Lung (tissue), 11 donors: ENCODE measurements at regions not wholly inside any gene's neighbourhood (a gene's known extent, or its start where the extent isn't known, plus 50 kb on each side); places are given as distances from the start of the nearest gene placed in this dataset.

Source experiments
- ATAC-seq: fragments of 200-7000 bp; cut with Tn5 transposase; one replicate; pipeline ENCODE4 v1.9.1; 2020; ENCODE audit warnings: moderate number of reproducible peaks; ENCODE audit not compliant: insufficient read depth, low FRiP score
- DNase-seq, 3 donors: peaks; one replicate each; pipeline ENCODE4 v3.0.0-alpha.2; 2013 to 2017
- H3K27ac ChIP-seq, 2 donors: one replicate each; pipeline ENCODE4 v1.5.1; 2013; ENCODE audit warnings: mild to moderate bottlenecking in 2 of 2, moderate library complexity in 2 of 2, control low read depth in 1 of 2, inconsistent platforms in 1 of 2, low read depth in 1 of 2, low read length in 1 of 2
- H3K27me3 ChIP-seq, 3 donors: one replicate each; pipeline ENCODE4 v1.5.1; 2013; ENCODE audit warnings: low read length in 2 of 3; ENCODE audit not compliant: control insufficient read depth in 3 of 3, insufficient read depth in 3 of 3
- H3K36me3 ChIP-seq, 4 donors: one replicate each; pipeline ENCODE4 v1.5.1; 2013; ENCODE audit warnings: low read length in 4 of 4, mild to moderate bottlenecking in 1 of 4, moderate library complexity in 1 of 4; ENCODE audit not compliant: control insufficient read depth in 4 of 4, insufficient read depth in 4 of 4
- H3K4me1 ChIP-seq, 5 donors: one replicate each; pipeline ENCODE4 v1.5.1; 2013; ENCODE audit warnings: low read length in 5 of 5, mild to moderate bottlenecking in 2 of 5, moderate library complexity in 1 of 5; ENCODE audit not compliant: control insufficient read depth in 5 of 5, insufficient read depth in 5 of 5
- H3K4me3 ChIP-seq: one replicate; pipeline ENCODE4 v1.5.1; 2013; ENCODE audit warnings: mild to moderate bottlenecking, control low read depth, moderate library complexity
- H3K9ac ChIP-seq, 2 donors: one replicate each; pipeline ENCODE4 v1.5.1; 2013; ENCODE audit warnings: low read length in 2 of 2, control low read depth in 1 of 2; ENCODE audit not compliant: insufficient read depth in 1 of 2
- H3K9me3 ChIP-seq, 4 donors: one replicate each; pipeline ENCODE4 v1.5.1; 2013; ENCODE audit warnings: low read length in 3 of 4, mild to moderate bottlenecking in 1 of 4, moderate library complexity in 1 of 4; ENCODE audit not compliant: control insufficient read depth in 4 of 4, insufficient read depth in 3 of 4
- WGBS, 2 donors: extraction: QIAGEN DNeasy Blood & Tissue Kit; methylation state at CpG; one replicate each; pipeline ENCODE4 v1.1.7; 2013; 5-methylcytosine and 5-hydroxymethylcytosine counted together
- TF ChIP-seq, protein P1 (sequence below): IDR thresholded peaks from 2 replicates; pipeline ENCODE4 v1.5.1; 2012; ENCODE audit warnings: mild to moderate bottlenecking; ENCODE audit errors: control extremely low read depth, extremely low read depth
- donor health status: control.
- donor health status: control.
- donor health status: Bipolar disorder and iron deficiency.
- donor health status: healthy.
- donor health status: DM: yes; HTN: yes; CAD: no.

DNA sequence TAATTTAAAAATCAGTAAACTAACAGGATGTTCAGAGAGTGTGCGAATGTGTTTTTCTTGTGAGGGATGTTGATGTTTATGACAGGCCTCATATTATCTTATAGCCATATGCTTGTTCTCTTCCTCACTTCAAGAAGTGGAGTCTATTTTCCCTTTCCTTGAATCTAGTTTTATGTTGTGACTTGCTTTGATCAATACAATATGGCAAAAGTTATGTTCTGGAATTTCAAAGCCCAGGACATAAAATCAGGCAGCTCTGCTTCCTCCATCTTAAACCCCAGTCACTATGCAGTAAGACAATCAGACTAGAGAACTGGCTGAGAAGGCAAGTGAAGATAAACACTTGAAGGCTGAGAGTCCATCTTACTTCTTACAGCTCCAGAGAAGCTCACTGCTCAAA, 585.1 kb upstream of the NETO1 start:
- ATAC-seq, result no peak
- 91 to 97% methylated on average over 1 of the region's 1 CpG for WGBS, 2 donors
- no peaks in the 10 kb centered on the region for H3K4me1 ChIP-seq
- H3K4me3 ChIP-seq, result no peak overlapping the region
- no peaks in the 10 kb centered on the region for H3K27me3 ChIP-seq
- TF ChIP-seq, protein P1, sequence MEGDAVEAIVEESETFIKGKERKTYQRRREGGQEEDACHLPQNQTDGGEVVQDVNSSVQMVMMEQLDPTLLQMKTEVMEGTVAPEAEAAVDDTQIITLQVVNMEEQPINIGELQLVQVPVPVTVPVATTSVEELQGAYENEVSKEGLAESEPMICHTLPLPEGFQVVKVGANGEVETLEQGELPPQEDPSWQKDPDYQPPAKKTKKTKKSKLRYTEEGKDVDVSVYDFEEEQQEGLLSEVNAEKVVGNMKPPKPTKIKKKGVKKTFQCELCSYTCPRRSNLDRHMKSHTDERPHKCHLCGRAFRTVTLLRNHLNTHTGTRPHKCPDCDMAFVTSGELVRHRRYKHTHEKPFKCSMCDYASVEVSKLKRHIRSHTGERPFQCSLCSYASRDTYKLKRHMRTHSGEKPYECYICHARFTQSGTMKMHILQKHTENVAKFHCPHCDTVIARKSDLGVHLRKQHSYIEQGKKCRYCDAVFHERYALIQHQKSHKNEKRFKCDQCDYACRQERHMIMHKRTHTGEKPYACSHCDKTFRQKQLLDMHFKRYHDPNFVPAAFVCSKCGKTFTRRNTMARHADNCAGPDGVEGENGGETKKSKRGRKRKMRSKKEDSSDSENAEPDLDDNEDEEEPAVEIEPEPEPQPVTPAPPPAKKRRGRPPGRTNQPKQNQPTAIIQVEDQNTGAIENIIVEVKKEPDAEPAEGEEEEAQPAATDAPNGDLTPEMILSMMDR, result no peak
- no peaks in the 10 kb centered on the region for H3K9me3 ChIP-seq
- no peak overlapping the region for H3K27ac ChIP-seq
- H3K36me3 ChIP-seq, result no peaks in the 10 kb centered on the region
- H3K9ac ChIP-seq, result no peak overlapping the region
- DNase-seq, result peak in 2 of 3 donors; percentile 6 to 39

DNA sequence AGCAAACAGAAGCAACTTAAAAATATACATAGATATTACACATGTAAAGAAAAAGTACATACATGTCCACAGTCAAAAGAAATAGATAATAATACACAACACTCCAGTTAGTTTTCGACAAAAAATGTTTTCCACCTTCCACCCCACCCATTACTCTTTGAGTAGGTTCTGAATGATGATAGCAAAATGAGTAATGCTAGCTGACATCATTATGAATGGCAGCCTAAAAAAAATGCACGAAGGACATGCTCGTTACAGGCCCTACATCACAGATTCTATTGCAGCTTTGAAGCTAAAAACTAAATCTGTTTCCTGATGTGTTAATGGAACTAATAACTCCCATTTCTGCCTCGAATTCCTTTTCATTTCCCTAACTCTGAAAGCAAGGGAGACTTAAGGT, 578.7 kb upstream of the NETO1 start:
- H3K27me3 ChIP-seq, result no peaks in the 10 kb centered on the region
- H3K4me3 ChIP-seq, result no peak overlapping the region
- H3K9me3 ChIP-seq, result no peaks in the 10 kb centered on the region
- H3K4me1 ChIP-seq, result no peaks in the 10 kb centered on the region
- DNase-seq (no peak), ATAC-seq (no peak)
- no peaks in the 10 kb centered on the region for H3K36me3 ChIP-seq
- no peak overlapping the region for H3K9ac ChIP-seq
- TF ChIP-seq, protein P1, result no peak
- 80 to 81% methylated on average over 4 of the region's 4 CpGs for WGBS, 2 donors
- no peak overlapping the region for H3K27ac ChIP-seq

DNA sequence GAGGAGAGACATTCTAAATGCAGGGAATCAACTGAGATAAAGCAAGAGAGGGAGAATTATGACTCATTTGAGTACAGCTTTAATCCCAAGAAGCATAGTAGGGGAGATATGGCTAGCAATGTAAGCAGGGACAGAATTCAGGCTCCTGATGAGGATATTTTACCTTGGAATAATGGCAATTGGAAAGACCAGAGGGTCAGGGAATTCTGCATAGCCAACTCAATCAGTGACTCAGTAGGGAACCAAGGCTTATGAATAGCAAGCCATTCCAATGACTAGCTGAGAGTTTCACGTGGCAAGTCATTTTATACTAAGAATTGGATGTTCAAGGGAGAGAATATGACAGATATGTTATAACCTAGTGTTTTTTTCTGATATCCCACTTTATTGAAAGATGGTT, 563.8 kb upstream of the NETO1 start:
- no peaks in the 10 kb centered on the region for H3K9me3 ChIP-seq
- WGBS, 2 donors, result 60 to 77% methylated on average over 1 of the region's 1 CpG
- H3K36me3 ChIP-seq, result no peaks in the 10 kb centered on the region
- H3K9ac ChIP-seq, result no peak overlapping the region
- no peak for ATAC-seq
- no peaks in the 10 kb centered on the region for H3K4me1 ChIP-seq
- no peak overlapping the region for H3K4me3 ChIP-seq
- H3K27ac ChIP-seq, result no peak overlapping the region
- DNase-seq, result no peak
- TF ChIP-seq, protein P1, result no peak
- H3K27me3 ChIP-seq, result no peaks in the 10 kb centered on the region

DNA sequence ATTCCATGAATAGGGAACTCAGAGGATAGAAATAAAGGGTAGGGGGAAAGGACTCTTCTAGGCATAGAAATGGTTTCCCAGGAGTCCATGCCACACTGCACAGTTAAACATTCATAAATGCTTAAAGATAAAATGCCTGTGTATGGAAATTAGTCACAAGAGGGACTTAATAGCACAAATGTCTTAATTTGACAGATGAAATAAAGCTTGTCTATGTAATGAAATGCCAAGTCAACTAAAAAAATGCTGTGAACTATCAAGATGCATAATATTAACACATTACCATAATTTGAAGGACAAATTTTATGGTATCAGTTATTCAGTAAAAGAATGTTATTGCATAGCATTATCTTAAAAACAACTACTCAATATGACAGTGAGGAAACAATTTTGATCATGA, 553.2 kb upstream of the NETO1 start:
- Histone ChIP-seq H3K9me3 (peaks cover 0 to 2% (median 0%) of the 10 kb centered on the region in 4 donors), H3K4me3 (no peak overlapping the region), H3K4me1 (no peaks in the 10 kb centered on the region), H3K9ac (no peak overlapping the region), H3K27ac (no peak overlapping the region), H3K36me3 (no peaks in the 10 kb centered on the region), H3K27me3 (no peaks in the 10 kb centered on the region)
- no peak for DNase-seq
- ATAC-seq, result no peak
- TF ChIP-seq, protein P1, result no peak
